ENCODE measurements at regions not wholly inside any gene's neighbourhood (a gene's known extent, or its start where the extent isn't known, plus 50 kb on each side); places are given as distances from the start of the nearest gene placed in this dataset.
"Not testable (repeated sequence)": the region's sequence is repeated elsewhere in the genome, so short reads cannot be mapped to it uniquely, and the experiment has no call there.

- H3K4me1 ChIP-seq, result no peaks in the 10 kb centered on the region
- H3K4me3 ChIP-seq (ENCODE audit: low read depth, low read length), result no peak overlapping the region
- no peak overlapping the region for H3K9ac ChIP-seq
- no peaks in the 10 kb centered on the region for H3K36me3 ChIP-seq (ENCODE audit: control insufficient read depth, insufficient read depth, low read length)
- H3K27me3 ChIP-seq (ENCODE audit: control insufficient read depth, insufficient read depth, low read length), result no peaks in the 10 kb centered on the region
- no peaks in the 10 kb centered on the region for H3K9me3 ChIP-seq (ENCODE audit: control insufficient read depth, low read length)
- no peak overlapping the region for H3K27ac ChIP-seq
- TF ChIP-seq, protein P1, sequence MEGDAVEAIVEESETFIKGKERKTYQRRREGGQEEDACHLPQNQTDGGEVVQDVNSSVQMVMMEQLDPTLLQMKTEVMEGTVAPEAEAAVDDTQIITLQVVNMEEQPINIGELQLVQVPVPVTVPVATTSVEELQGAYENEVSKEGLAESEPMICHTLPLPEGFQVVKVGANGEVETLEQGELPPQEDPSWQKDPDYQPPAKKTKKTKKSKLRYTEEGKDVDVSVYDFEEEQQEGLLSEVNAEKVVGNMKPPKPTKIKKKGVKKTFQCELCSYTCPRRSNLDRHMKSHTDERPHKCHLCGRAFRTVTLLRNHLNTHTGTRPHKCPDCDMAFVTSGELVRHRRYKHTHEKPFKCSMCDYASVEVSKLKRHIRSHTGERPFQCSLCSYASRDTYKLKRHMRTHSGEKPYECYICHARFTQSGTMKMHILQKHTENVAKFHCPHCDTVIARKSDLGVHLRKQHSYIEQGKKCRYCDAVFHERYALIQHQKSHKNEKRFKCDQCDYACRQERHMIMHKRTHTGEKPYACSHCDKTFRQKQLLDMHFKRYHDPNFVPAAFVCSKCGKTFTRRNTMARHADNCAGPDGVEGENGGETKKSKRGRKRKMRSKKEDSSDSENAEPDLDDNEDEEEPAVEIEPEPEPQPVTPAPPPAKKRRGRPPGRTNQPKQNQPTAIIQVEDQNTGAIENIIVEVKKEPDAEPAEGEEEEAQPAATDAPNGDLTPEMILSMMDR (IDR thresholded peaks at IDR 0.05), result no peak
- H3K4me2 ChIP-seq (ENCODE audit: low read length), result no peak overlapping the region
- H3K79me2 ChIP-seq, result no peaks in the 10 kb centered on the region
- H2AFZ ChIP-seq, result no peak overlapping the region
Measured at GRCh38 chr11:134980819-134981710, 569.0 kb upstream of the B3GAT1 start.

DNA sequence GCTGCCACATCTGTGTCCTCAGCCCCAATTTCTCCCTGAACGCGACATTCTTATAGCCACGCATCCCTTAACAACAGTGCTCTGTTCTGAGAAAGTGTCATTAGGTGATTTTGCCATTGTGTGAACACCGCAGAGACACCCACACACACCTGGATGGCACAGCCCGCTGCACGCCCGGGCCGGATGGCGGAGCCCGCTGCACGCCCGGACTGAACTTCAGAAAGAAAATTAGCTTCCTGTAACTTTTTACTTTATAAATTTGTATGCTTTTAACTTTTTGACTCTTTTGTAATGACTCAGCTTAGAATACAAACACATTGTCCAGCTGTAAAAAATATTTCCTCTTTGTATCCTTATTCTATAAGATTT lies 567.0 kb upstream of the B3GAT1 start:
- not testable (repeated sequence) for H3K4me3 ChIP-seq (ENCODE audit: low read depth, low read length); H2AFZ ChIP-seq; H3K36me3 ChIP-seq (ENCODE audit: control insufficient read depth, insufficient read depth, low read length); H3K9ac ChIP-seq; H3K4me2 ChIP-seq (ENCODE audit: low read length); H3K27me3 ChIP-seq (ENCODE audit: control insufficient read depth, insufficient read depth, low read length); H3K9me3 ChIP-seq (ENCODE audit: control insufficient read depth, low read length); H3K79me2 ChIP-seq; H3K27ac ChIP-seq; H3K4me1 ChIP-seq

DNA sequence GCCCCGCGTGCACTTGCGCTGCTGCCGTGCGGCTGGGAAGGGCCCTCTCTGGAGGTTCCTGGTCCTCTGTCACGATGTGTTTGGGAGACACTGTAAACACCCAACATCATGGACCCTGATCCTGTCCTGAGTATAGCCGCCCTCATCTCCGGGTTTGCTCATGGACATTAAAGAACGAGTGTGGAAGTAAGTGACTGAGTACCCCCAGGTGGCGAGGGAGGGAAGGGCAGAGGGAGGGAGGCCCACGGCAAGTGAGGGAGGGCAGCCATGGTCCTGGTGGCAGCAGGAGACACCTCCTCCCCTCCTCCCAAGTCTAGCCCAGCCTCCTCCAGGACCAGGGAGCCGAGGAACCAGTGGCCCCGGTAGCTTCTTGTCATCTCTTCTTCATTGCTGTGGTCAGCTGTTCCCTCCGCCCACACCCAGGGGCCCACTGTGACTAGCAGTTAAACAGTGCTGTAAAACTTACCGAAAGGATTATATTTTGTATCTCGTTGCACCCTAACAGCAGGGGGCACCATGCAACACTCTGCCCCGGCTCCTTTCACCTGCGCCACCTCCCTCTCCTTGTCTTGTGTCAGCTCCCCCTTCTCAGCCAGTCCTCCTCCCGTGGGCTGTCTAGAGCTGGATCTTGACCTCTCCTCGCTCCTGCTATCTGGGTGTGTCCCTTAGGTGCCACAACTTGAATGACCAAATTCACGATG lies 566.5 kb upstream of the B3GAT1 start:
- Histone ChIP-seq H3K27ac (no peak overlapping the region), H2AFZ (no peak overlapping the region), H3K4me2 (ENCODE audit: low read length) (no peak overlapping the region), H3K27me3 (ENCODE audit: control insufficient read depth, insufficient read depth, low read length) (no peaks in the 10 kb centered on the region), H3K79me2 (no peaks in the 10 kb centered on the region), H3K4me3 (ENCODE audit: low read depth, low read length) (no peak overlapping the region), H3K36me3 (ENCODE audit: control insufficient read depth, insufficient read depth, low read length) (no peaks in the 10 kb centered on the region), H3K9ac (no peak overlapping the region), H3K9me3 (ENCODE audit: control insufficient read depth, low read length) (no peaks in the 10 kb centered on the region), H3K4me1 (no peaks in the 10 kb centered on the region)
- TF ChIP-seq, protein P1 (IDR thresholded peaks at IDR 0.05), result no peak

DNA sequence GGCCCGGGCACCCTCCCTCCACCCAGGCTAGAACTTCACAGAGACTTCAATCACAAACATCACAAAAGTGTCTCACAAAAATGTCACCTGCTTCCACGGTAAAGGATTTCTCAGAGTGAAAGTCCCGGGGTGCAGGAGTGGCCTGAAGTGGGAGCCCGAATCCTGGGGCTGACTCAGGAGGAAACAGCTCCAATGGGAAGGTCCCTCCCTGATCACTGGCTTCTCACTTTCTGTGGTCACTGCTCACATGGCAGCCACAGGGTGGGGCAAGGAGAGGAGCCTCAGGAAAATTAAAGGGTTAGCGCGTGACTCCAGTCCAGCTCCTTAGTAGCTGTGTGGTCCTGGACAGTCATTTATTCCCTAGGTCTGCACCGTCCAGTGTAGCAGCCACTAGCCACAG lies 564.5 kb upstream of the B3GAT1 start:
- Histone ChIP-seq H3K4me2 (ENCODE audit: low read length) (no peak overlapping the region), H2AFZ (no peak overlapping the region), H3K9me3 (ENCODE audit: control insufficient read depth, low read length) (no peaks in the 10 kb centered on the region), H3K4me3 (ENCODE audit: low read depth, low read length) (no peak overlapping the region), H3K27me3 (ENCODE audit: control insufficient read depth, insufficient read depth, low read length) (no peaks in the 10 kb centered on the region), H3K4me1 (no peaks in the 10 kb centered on the region), H3K27ac (no peak overlapping the region), H3K36me3 (ENCODE audit: control insufficient read depth, insufficient read depth, low read length) (no peaks in the 10 kb centered on the region), H3K9ac (no peak overlapping the region), H3K79me2 (no peaks in the 10 kb centered on the region)
- TF ChIP-seq, protein P1 (IDR thresholded peaks at IDR 0.05), result no peak

DNA sequence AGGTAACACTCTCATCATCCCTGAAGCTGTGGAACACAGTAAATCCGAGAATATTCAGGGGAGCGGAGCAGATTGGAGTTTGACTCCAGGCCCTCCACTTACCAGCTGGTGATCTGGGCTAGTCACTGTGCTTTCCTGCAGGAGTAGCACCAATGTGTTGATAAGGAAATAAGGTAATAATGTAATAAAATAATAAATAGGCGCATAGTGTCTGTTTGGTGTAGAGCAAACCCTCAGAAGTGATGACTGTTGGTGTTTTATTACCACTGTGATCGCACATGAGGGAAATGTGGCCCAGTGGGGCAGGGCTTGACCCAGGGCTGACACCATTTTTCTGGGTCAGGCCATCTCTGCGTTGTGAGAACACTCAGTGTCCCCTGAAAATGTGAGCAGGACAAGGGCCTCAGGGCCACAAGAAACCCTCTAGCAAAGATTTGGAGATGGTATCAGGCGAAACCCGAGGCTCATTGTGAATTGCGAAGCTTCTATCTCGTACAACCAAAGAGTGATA lies 563.9 kb upstream of the B3GAT1 start:
- no peak overlapping the region for H3K9ac ChIP-seq
- H3K27ac ChIP-seq, result no peak overlapping the region
- no peaks in the 10 kb centered on the region for H3K79me2 ChIP-seq
- H3K36me3 ChIP-seq (ENCODE audit: control insufficient read depth, insufficient read depth, low read length), result no peaks in the 10 kb centered on the region
- H3K4me2 ChIP-seq (ENCODE audit: low read length), result no peak overlapping the region
- H3K27me3 ChIP-seq (ENCODE audit: control insufficient read depth, insufficient read depth, low read length), result no peaks in the 10 kb centered on the region
- no peak overlapping the region for H3K4me3 ChIP-seq (ENCODE audit: low read depth, low read length)
- TF ChIP-seq, protein P1 (IDR thresholded peaks at IDR 0.05), result no peak
- no peaks in the 10 kb centered on the region for H3K9me3 ChIP-seq (ENCODE audit: control insufficient read depth, low read length)
- no peak overlapping the region for H2AFZ ChIP-seq
- H3K4me1 ChIP-seq, result no peaks in the 10 kb centered on the region

All from parathyroid adenoma (tissue), 2 donors.